BLaER1 (cell line): ENCODE measurements at regions not wholly inside any gene's neighbourhood (a gene's known extent, or its start where the extent isn't known, plus 50 kb on each side); places are given as distances from the start of the nearest gene placed in this dataset.
A peak's percentile ranks its signal among the peaks of the same experiment; 100 is the strongest.

ENCODE experiments used
- H3K27ac ChIP-seq: shearing (Covaris generic); formaldehyde crosslinking; 2 replicates; pipeline ENCODE4 v1.8.1; 2022
- H3K27me3 ChIP-seq: shearing (Covaris generic); formaldehyde crosslinking; 2 replicates; pipeline ENCODE4 v1.8.1; 2022
- H3K36me3 ChIP-seq: shearing (Covaris generic); formaldehyde crosslinking; 2 replicates; pipeline ENCODE4 v1.8.1; 2022
- H3K4me1 ChIP-seq: shearing (Covaris generic); formaldehyde crosslinking; 2 replicates; pipeline ENCODE4 v1.8.1; 2022
- H3K4me2 ChIP-seq: shearing (Covaris generic); formaldehyde crosslinking; 2 replicates; pipeline ENCODE4 v1.8.1; 2022
- H3K4me3 ChIP-seq: shearing (Covaris generic); formaldehyde crosslinking; 2 replicates; pipeline ENCODE4 v1.8.1; 2022
- H3K9ac ChIP-seq: shearing (Covaris generic); formaldehyde crosslinking; 2 replicates; pipeline ENCODE4 v1.8.1; 2022
- H3K9me3 ChIP-seq: shearing (Covaris generic); formaldehyde crosslinking; 2 replicates; pipeline ENCODE4 v1.8.1; 2022
- H4K20me1 ChIP-seq: shearing (Covaris generic); formaldehyde crosslinking; 2 replicates; pipeline ENCODE4 v1.8.1; 2022
- Cebpa-rat ChIP-seq: shearing (Covaris generic); IDR thresholded peaks from 2 replicates; pipeline ENCODE4 v1.8.1; 2022

DNA sequence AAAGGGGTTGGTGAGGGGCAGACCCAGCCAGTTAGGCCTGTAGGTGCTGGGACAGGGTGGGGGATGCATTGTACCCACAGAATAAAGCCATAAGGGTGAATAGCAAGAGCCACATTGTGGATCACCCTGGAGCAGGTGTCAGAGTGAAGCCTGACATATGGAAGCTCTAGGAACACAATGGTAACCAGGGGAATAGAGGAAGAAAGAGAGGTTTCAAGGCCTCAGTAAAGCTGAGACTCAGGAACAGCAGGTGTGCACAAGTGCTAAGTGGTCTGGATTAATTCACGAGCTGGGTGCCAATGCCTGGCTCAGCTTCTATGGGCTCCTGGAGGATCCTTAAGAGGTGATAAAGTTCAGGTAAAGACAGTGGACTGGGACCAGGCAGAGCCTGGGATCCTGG is 323.7 kb upstream of the CTNNB1 start:
- H3K4me2 ChIP-seq = no peak overlapping the region

GRCh38 chr3:40876009-40876408 is 323.3 kb upstream of the CTNNB1 start:
- H3K4me1 ChIP-seq = no peaks in the 10 kb centered on the region
- no peak overlapping the region for H3K27ac ChIP-seq
- no peak overlapping the region for H3K9ac ChIP-seq
- H3K4me3 ChIP-seq = no peak overlapping the region
- H3K27me3 ChIP-seq = no peaks in the 10 kb centered on the region
- H3K9me3 ChIP-seq = no peaks in the 10 kb centered on the region
- no peaks in the 10 kb centered on the region for H4K20me1 ChIP-seq
- no peak overlapping the region for H3K4me2 ChIP-seq
- TF ChIP-seq Cebpa-rat = no peak
- H3K36me3 ChIP-seq = no peaks in the 10 kb centered on the region

More for the DNA sequence above, 323.7 kb upstream of the CTNNB1 start:
- Histone ChIP-seq H4K20me1 (no peaks in the 10 kb centered on the region), H3K9me3 (no peaks in the 10 kb centered on the region), H3K9ac (no peak overlapping the region), H3K4me3 (no peak overlapping the region), H3K27me3 (no peaks in the 10 kb centered on the region), H3K36me3 (no peaks in the 10 kb centered on the region), H3K4me1 (no peaks in the 10 kb centered on the region), H3K27ac (no peak overlapping the region)
- no peak for TF ChIP-seq Cebpa-rat

GRCh38 chr3:40876496-40876895 is 322.8 kb upstream of the CTNNB1 start:
- H3K27ac ChIP-seq = no peak overlapping the region
- H3K9ac ChIP-seq = no peak overlapping the region
- no peaks in the 10 kb centered on the region for H3K36me3 ChIP-seq
- H4K20me1 ChIP-seq = no peaks in the 10 kb centered on the region
- no peaks in the 10 kb centered on the region for H3K4me1 ChIP-seq
- H3K4me3 ChIP-seq = no peak overlapping the region
- no peaks in the 10 kb centered on the region for H3K27me3 ChIP-seq
- TF ChIP-seq Cebpa-rat = no peak
- no peaks in the 10 kb centered on the region for H3K9me3 ChIP-seq
- H3K4me2 ChIP-seq = no peak overlapping the region

DNA sequence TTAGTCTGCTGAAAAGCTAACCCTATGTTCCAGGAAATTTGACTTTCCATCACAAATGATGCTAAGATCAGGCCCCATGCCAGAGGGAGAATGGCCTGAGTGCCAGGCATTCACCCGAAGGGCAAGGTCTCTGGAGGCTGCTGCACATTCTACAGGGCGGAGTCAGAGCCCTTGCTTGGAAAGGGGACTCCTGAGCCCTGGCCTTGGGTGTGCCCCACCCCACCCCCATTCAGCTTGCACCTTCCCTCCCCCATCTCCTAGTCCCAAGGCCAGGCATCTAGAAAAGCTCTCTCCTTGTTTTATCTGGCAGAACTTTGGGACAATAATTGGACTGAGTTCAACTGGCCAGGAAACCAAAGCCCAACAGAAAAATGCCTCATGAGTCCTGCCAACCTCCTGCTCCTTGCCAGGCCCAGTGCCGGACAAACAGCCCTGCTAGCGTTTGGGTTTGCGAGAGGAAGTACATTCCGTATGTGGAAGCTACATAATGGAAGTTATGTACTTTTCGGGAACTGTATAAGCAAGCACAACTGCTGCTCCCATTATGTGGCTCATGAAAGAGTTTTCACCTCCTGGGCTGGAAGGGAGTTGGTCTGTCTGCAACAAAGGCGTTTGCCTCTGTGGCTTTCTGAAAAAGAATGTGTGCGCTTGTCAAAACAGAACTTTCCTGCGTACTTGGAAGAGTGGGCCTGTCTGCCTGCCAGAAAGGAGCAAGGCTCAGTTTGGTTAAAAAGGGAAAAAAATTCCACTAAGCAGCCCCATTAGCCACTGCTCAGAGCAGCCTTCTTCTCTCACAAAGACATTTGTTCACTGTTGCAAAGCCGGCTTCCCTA is 321.5 kb upstream of the CTNNB1 start:
- Histone ChIP-seq H3K4me2 (no peak overlapping the region), H3K9ac (no peak overlapping the region), H3K36me3 (no peaks in the 10 kb centered on the region), H3K27me3 (no peaks in the 10 kb centered on the region), H3K27ac (no peak overlapping the region), H3K4me1 (no peaks in the 10 kb centered on the region), H3K4me3 (no peak overlapping the region), H4K20me1 (no peaks in the 10 kb centered on the region), H3K9me3 (no peaks in the 10 kb centered on the region)
- TF ChIP-seq Cebpa-rat = no peak

DNA sequence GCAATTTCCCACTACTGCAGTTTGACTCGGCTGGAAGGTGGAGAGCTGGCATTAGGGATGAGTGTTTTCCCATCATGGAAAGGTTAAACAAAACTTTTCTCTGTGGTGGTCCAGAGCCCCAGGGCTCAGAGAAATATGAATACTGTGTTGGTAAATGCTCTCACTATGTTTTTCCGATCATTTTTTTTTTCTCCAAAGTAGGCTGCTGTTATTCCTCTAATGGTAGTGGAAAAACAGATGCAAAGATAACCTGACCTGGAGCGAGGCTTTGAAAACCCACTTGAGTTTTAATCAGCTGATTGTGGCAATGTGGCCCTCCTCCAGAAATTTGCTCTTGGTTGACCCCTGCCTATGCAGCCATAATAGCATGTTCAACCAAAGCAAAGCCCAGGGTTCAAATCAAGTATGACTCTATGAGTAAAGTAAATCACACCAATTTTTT is 320.8 kb upstream of the CTNNB1 start:
- TF ChIP-seq Cebpa-rat = no peak
- H3K4me2 ChIP-seq = no peak overlapping the region

GRCh38 chr3:40885430-40885829 is 313.9 kb upstream of the CTNNB1 start:
- Histone ChIP-seq H3K4me1 (peaks cover 12% of the 10 kb centered on the region), H3K36me3 (no peaks in the 10 kb centered on the region), H3K4me3 (no peak overlapping the region), H3K27ac (no peak overlapping the region), H3K4me2 (no peak overlapping the region), H4K20me1 (no peaks in the 10 kb centered on the region), H3K9me3 (no peaks in the 10 kb centered on the region), H3K27me3 (no peaks in the 10 kb centered on the region), H3K9ac (no peak overlapping the region)
- TF ChIP-seq Cebpa-rat = no peak

More for the DNA sequence above, 320.8 kb upstream of the CTNNB1 start:
- no peak overlapping the region for H3K4me3 ChIP-seq
- no peaks in the 10 kb centered on the region for H3K36me3 ChIP-seq
- no peaks in the 10 kb centered on the region for H4K20me1 ChIP-seq
- H3K9ac ChIP-seq = no peak overlapping the region
- no peaks in the 10 kb centered on the region for H3K9me3 ChIP-seq
- no peaks in the 10 kb centered on the region for H3K4me1 ChIP-seq
- no peaks in the 10 kb centered on the region for H3K27me3 ChIP-seq
- H3K27ac ChIP-seq = no peak overlapping the region

DNA sequence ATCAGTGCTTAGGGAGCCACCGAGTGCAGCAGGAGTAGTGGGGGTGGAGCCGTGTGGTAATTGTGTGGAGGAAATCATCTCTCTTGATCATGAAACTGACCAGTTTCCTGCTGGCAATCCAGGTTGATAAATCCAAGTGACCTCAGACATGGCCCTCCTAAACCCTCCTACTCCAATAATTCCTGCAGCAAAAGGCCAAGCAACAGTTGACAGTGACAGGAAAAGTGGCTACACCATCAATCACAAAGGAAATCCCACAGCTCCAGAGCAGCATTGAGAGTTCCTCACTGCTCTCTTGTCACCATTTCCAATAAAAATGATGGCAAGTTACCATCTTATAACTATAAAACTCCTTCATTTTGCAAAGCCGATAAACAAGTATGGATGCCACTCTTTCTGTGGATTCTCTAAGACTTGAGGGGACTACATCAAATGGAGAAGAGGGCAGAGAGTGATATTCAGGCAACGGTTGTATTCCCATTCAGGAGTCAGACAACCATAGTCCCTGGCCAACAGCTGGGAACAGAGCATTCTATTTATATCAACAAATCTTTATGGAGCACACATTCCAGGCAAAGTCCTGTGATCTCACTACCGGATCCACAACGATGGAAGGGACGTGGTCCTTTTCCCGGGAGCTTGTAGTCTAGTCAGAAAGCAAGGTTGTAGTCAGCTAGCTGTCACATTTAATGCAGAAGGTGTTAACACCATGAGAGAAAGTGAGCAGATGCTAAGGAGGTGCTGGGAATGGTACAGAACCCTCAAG is 312.5 kb upstream of the CTNNB1 start:
- Histone ChIP-seq H3K27ac (no peak overlapping the region), H3K36me3 (no peaks in the 10 kb centered on the region), H3K4me1 (peaks cover 12% of the 10 kb centered on the region), H3K4me3 (no peak overlapping the region), H4K20me1 (no peaks in the 10 kb centered on the region), H3K4me2 (peak overlapping the region; percentile 47), H3K9me3 (no peaks in the 10 kb centered on the region), H3K9ac (no peak overlapping the region), H3K27me3 (no peaks in the 10 kb centered on the region)
- TF ChIP-seq Cebpa-rat = no peak

DNA sequence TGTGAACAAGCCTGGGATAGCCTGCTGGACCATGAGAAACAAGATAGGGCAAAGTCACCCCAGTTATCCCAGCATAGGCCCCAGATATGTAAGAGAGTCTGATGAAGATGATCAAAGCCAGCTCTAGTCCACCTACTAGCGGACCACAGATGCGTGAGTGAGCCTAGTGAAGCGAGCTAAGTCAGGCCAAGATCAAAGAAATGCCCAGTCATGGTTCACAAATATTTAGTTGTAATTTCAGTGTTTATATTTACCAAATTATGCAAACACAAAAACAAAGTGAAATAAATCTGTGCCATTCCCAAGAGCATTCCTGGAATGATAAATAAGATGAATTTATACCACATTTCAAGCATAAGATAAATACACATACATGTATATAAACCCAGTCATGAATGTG is 308.1 kb upstream of the CTNNB1 start:
- Histone ChIP-seq H3K9me3 (no peaks in the 10 kb centered on the region), H3K4me2 (no peak overlapping the region), H3K27me3 (no peaks in the 10 kb centered on the region), H4K20me1 (no peaks in the 10 kb centered on the region), H3K27ac (no peak overlapping the region), H3K4me3 (no peak overlapping the region), H3K9ac (no peak overlapping the region), H3K4me1 (peaks cover 9% of the 10 kb centered on the region), H3K36me3 (no peaks in the 10 kb centered on the region)
- no peak for TF ChIP-seq Cebpa-rat

- TF ChIP-seq Cebpa-rat = no peak
- H3K9me3 ChIP-seq = no peaks in the 10 kb centered on the region
- no peaks in the 10 kb centered on the region for H3K4me1 ChIP-seq
- no peak overlapping the region for H3K9ac ChIP-seq
- H3K27ac ChIP-seq = no peak overlapping the region
- no peak overlapping the region for H3K4me3 ChIP-seq
- no peak overlapping the region for H3K4me2 ChIP-seq
- H3K36me3 ChIP-seq = no peaks in the 10 kb centered on the region
- no peaks in the 10 kb centered on the region for H3K27me3 ChIP-seq
- no peaks in the 10 kb centered on the region for H4K20me1 ChIP-seq
These were observed 304.2 kb upstream of the CTNNB1 start for GRCh38 chr3:40895109-40895508.

DNA sequence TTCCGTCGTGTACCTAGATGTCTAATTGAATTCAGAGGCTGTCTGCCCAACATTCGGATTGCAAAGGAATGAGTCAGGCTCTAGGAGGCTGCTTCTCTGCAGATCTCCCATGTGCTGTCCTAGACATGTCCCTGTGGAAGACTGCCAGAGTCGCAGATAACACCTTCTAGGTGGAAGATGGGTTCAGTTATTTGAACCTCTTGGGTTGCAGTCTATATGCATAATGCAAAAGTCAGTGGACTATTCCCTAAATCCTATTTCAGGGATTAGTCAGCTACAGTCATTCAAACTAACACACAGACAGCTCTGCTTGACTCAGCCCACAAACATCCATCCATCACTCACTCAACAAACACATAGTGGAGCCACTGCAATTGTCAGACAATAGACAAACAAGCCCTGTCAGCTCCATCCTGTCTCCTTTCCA is 300.0 kb upstream of the CTNNB1 start:
- no peaks in the 10 kb centered on the region for H3K27me3 ChIP-seq
- H3K4me2 ChIP-seq = no peak overlapping the region
- no peak for TF ChIP-seq Cebpa-rat
- H4K20me1 ChIP-seq = no peaks in the 10 kb centered on the region
- no peak overlapping the region for H3K27ac ChIP-seq
- no peaks in the 10 kb centered on the region for H3K36me3 ChIP-seq
- H3K4me1 ChIP-seq = no peaks in the 10 kb centered on the region
- H3K4me3 ChIP-seq = no peak overlapping the region
- no peaks in the 10 kb centered on the region for H3K9me3 ChIP-seq
- H3K9ac ChIP-seq = no peak overlapping the region
